ENCODE measurements at regions not wholly inside any gene's neighbourhood (a gene's known extent, or its start where the extent isn't known, plus 50 kb on each side); places are given as distances from the start of the nearest gene placed in this dataset.
A peak's percentile ranks its signal among the peaks of the same experiment; 100 is the strongest.

- H3K4me1 ChIP-seq (ENCODE audit: control insufficient read depth, insufficient read depth, low read length): peaks cover 3% of the 10 kb centered on the region
- H3K9ac ChIP-seq (ENCODE audit: low read depth, low read length): no peak overlapping the region
- H3K4me3 ChIP-seq (ENCODE audit: low read depth, low read length): no peak overlapping the region
- no peaks in the 10 kb centered on the region for H3K36me3 ChIP-seq (ENCODE audit: control insufficient read depth, insufficient read depth, low read length)
- no peaks in the 10 kb centered on the region for H3K9me3 ChIP-seq (ENCODE audit: control insufficient read depth, insufficient read depth, low read length)
- no peaks in the 10 kb centered on the region for H3K27me3 ChIP-seq (ENCODE audit: control insufficient read depth, insufficient read depth, low read length)
These were observed 370.5 kb downstream of the CSNK1G3 start for GRCh38 chr5:123882319-123882964.

GRCh38 chr5:123881759-123882244, 369.8 kb downstream of the CSNK1G3 start:
- Histone ChIP-seq H3K4me3 (ENCODE audit: low read depth, low read length) (no peak overlapping the region), H3K9ac (ENCODE audit: low read depth, low read length) (no peak overlapping the region)

GRCh38 chr5:123880875-123881274, 368.9 kb downstream of the CSNK1G3 start:
- no peaks in the 10 kb centered on the region for H3K9me3 ChIP-seq (ENCODE audit: control insufficient read depth, insufficient read depth, low read length)
- no peaks in the 10 kb centered on the region for H3K36me3 ChIP-seq (ENCODE audit: control insufficient read depth, insufficient read depth, low read length)
- H3K4me1 ChIP-seq (ENCODE audit: control insufficient read depth, insufficient read depth, low read length): peaks cover 14% of the 10 kb centered on the region
- no peak overlapping the region for H3K9ac ChIP-seq (ENCODE audit: low read depth, low read length)
- H3K27me3 ChIP-seq (ENCODE audit: control insufficient read depth, insufficient read depth, low read length): no peaks in the 10 kb centered on the region
- H3K4me3 ChIP-seq (ENCODE audit: low read depth, low read length): no peak overlapping the region

More at GRCh38 chr5:123881759-123882244, 369.8 kb downstream of the CSNK1G3 start:
- Histone ChIP-seq H3K27me3 (ENCODE audit: control insufficient read depth, insufficient read depth, low read length) (no peaks in the 10 kb centered on the region), H3K4me1 (ENCODE audit: control insufficient read depth, insufficient read depth, low read length) (peaks cover 6% of the 10 kb centered on the region), H3K36me3 (ENCODE audit: control insufficient read depth, insufficient read depth, low read length) (no peaks in the 10 kb centered on the region), H3K9me3 (ENCODE audit: control insufficient read depth, insufficient read depth, low read length) (no peaks in the 10 kb centered on the region)

- H3K9me3 ChIP-seq (ENCODE audit: control insufficient read depth, insufficient read depth, low read length): no peaks in the 10 kb centered on the region
- no peak overlapping the region for H3K4me3 ChIP-seq (ENCODE audit: low read depth, low read length)
- H3K36me3 ChIP-seq (ENCODE audit: control insufficient read depth, insufficient read depth, low read length): no peaks in the 10 kb centered on the region
- peaks cover 30% of the 10 kb centered on the region for H3K4me1 ChIP-seq (ENCODE audit: control insufficient read depth, insufficient read depth, low read length)
- H3K9ac ChIP-seq (ENCODE audit: low read depth, low read length): no peak overlapping the region
- no peaks in the 10 kb centered on the region for H3K27me3 ChIP-seq (ENCODE audit: control insufficient read depth, insufficient read depth, low read length)
These were observed 367.1 kb downstream of the CSNK1G3 start for GRCh38 chr5:123879071-123879470.

GRCh38 chr5:123876276-123876790, 364.4 kb downstream of the CSNK1G3 start:
- Histone ChIP-seq H3K4me1 (ENCODE audit: control insufficient read depth, insufficient read depth, low read length) (peaks cover 39% of the 10 kb centered on the region), H3K4me3 (ENCODE audit: low read depth, low read length) (peak overlapping the region; percentile 18)

GRCh38 chr5:123875561-123876275, 363.7 kb downstream of the CSNK1G3 start:
- Histone ChIP-seq H3K4me1 (ENCODE audit: control insufficient read depth, insufficient read depth, low read length) (peaks cover 39% of the 10 kb centered on the region), H3K9me3 (ENCODE audit: control insufficient read depth, insufficient read depth, low read length) (no peaks in the 10 kb centered on the region), H3K36me3 (ENCODE audit: control insufficient read depth, insufficient read depth, low read length) (no peaks in the 10 kb centered on the region), H3K27me3 (ENCODE audit: control insufficient read depth, insufficient read depth, low read length) (no peaks in the 10 kb centered on the region), H3K4me3 (ENCODE audit: low read depth, low read length) (peak overlapping the region; percentile 18), H3K9ac (ENCODE audit: low read depth, low read length) (peak overlapping the region; percentile 47)

More at GRCh38 chr5:123876276-123876790, 364.4 kb downstream of the CSNK1G3 start:
- H3K9ac ChIP-seq (ENCODE audit: low read depth, low read length): no peak overlapping the region
- H3K27me3 ChIP-seq (ENCODE audit: control insufficient read depth, insufficient read depth, low read length): no peaks in the 10 kb centered on the region
- no peaks in the 10 kb centered on the region for H3K36me3 ChIP-seq (ENCODE audit: control insufficient read depth, insufficient read depth, low read length)
- no peaks in the 10 kb centered on the region for H3K9me3 ChIP-seq (ENCODE audit: control insufficient read depth, insufficient read depth, low read length)

GRCh38 chr5:123874600-123875201, 362.7 kb downstream of the CSNK1G3 start:
- Histone ChIP-seq H3K9ac (ENCODE audit: low read depth, low read length) (no peak overlapping the region), H3K4me1 (ENCODE audit: control insufficient read depth, insufficient read depth, low read length) (peaks cover 39% of the 10 kb centered on the region), H3K9me3 (ENCODE audit: control insufficient read depth, insufficient read depth, low read length) (no peaks in the 10 kb centered on the region), H3K4me3 (ENCODE audit: low read depth, low read length) (peak overlapping the region; percentile 14), H3K27me3 (ENCODE audit: control insufficient read depth, insufficient read depth, low read length) (no peaks in the 10 kb centered on the region), H3K36me3 (ENCODE audit: control insufficient read depth, insufficient read depth, low read length) (no peaks in the 10 kb centered on the region)

GRCh38 chr5:123873846-123874245, 361.9 kb downstream of the CSNK1G3 start:
- H3K27me3 ChIP-seq (ENCODE audit: control insufficient read depth, insufficient read depth, low read length): no peaks in the 10 kb centered on the region
- H3K4me1 ChIP-seq (ENCODE audit: control insufficient read depth, insufficient read depth, low read length): peaks cover 36% of the 10 kb centered on the region
- no peak overlapping the region for H3K4me3 ChIP-seq (ENCODE audit: low read depth, low read length)
- H3K9me3 ChIP-seq (ENCODE audit: control insufficient read depth, insufficient read depth, low read length): no peaks in the 10 kb centered on the region
- H3K36me3 ChIP-seq (ENCODE audit: control insufficient read depth, insufficient read depth, low read length): no peaks in the 10 kb centered on the region
- H3K9ac ChIP-seq (ENCODE audit: low read depth, low read length): no peak overlapping the region

- Histone ChIP-seq H3K27me3 (ENCODE audit: control insufficient read depth, insufficient read depth, low read length) (no peaks in the 10 kb centered on the region), H3K36me3 (ENCODE audit: control insufficient read depth, insufficient read depth, low read length) (no peaks in the 10 kb centered on the region), H3K9ac (ENCODE audit: low read depth, low read length) (no peak overlapping the region), H3K9me3 (ENCODE audit: control insufficient read depth, insufficient read depth, low read length) (no peaks in the 10 kb centered on the region), H3K4me1 (ENCODE audit: control insufficient read depth, insufficient read depth, low read length) (peaks cover 29% of the 10 kb centered on the region), H3K4me3 (ENCODE audit: low read depth, low read length) (no peak overlapping the region)
These were observed 359.4 kb downstream of the CSNK1G3 start for GRCh38 chr5:123871373-123871772.

GRCh38 chr5:123868881-123869280, 356.9 kb downstream of the CSNK1G3 start:
- H3K4me3 ChIP-seq (ENCODE audit: low read depth, low read length): no peak overlapping the region
- no peaks in the 10 kb centered on the region for H3K9me3 ChIP-seq (ENCODE audit: control insufficient read depth, insufficient read depth, low read length)
- H3K27me3 ChIP-seq (ENCODE audit: control insufficient read depth, insufficient read depth, low read length): no peaks in the 10 kb centered on the region
- peaks cover 7% of the 10 kb centered on the region for H3K4me1 ChIP-seq (ENCODE audit: control insufficient read depth, insufficient read depth, low read length)
- no peak overlapping the region for H3K9ac ChIP-seq (ENCODE audit: low read depth, low read length)
- no peaks in the 10 kb centered on the region for H3K36me3 ChIP-seq (ENCODE audit: control insufficient read depth, insufficient read depth, low read length)

- H3K36me3 ChIP-seq (ENCODE audit: control insufficient read depth, insufficient read depth, low read length): no peaks in the 10 kb centered on the region
- peaks cover 1% of the 10 kb centered on the region for H3K4me1 ChIP-seq (ENCODE audit: control insufficient read depth, insufficient read depth, low read length)
- no peak overlapping the region for H3K9ac ChIP-seq (ENCODE audit: low read depth, low read length)
- H3K4me3 ChIP-seq (ENCODE audit: low read depth, low read length): no peak overlapping the region
- H3K9me3 ChIP-seq (ENCODE audit: control insufficient read depth, insufficient read depth, low read length): no peaks in the 10 kb centered on the region
- H3K27me3 ChIP-seq (ENCODE audit: control insufficient read depth, insufficient read depth, low read length): no peaks in the 10 kb centered on the region
These were observed 356.3 kb downstream of the CSNK1G3 start for GRCh38 chr5:123868267-123868666.

All from iPS-15b (cell line).